Glutamatergic neuron (in vitro differentiated cells): ENCODE measurements at regions not wholly inside any gene's neighbourhood (a gene's known extent, or its start where the extent isn't known, plus 50 kb on each side); places are given as distances from the start of the nearest gene placed in this dataset.

Source experiments
- DNase-seq: peaks from one replicate; pipeline ENCODE4 v3.0.0; 2022
- H3K27ac Mint-ChIP-seq: one replicate; pipeline ENCODE4 v1.8.0; 2020; ENCODE audit warnings: mild to moderate bottlenecking, mixed read lengths, inconsistent platforms; ENCODE audit not compliant: unreplicated experiment
- H3K27me3 Mint-ChIP-seq: one replicate; pipeline ENCODE4 v1.8.0; 2020; ENCODE audit warnings: mild to moderate bottlenecking, moderate library complexity, mixed read lengths, inconsistent platforms; ENCODE audit not compliant: unreplicated experiment
- H3K36me3 Mint-ChIP-seq: one replicate; pipeline ENCODE4 v1.8.0; 2020; ENCODE audit warnings: mild to moderate bottlenecking, mixed read lengths, inconsistent platforms; ENCODE audit not compliant: unreplicated experiment
- H3K4me1 Mint-ChIP-seq: one replicate; pipeline ENCODE4 v1.8.0; 2020; ENCODE audit warnings: mild to moderate bottlenecking, low read depth, mixed read lengths, inconsistent platforms; ENCODE audit not compliant: unreplicated experiment
- H3K4me3 Mint-ChIP-seq: one replicate; pipeline ENCODE4 v1.8.0; 2020; ENCODE audit warnings: mild to moderate bottlenecking, mixed read lengths, inconsistent platforms; ENCODE audit not compliant: unreplicated experiment
- H3K9me3 Mint-ChIP-seq: one replicate; pipeline ENCODE4 v1.8.0; 2020; ENCODE audit warnings: mild to moderate bottlenecking, moderate library complexity, mixed read lengths, inconsistent platforms; ENCODE audit not compliant: unreplicated experiment
- TF ChIP-seq, protein P1 (sequence below): fragments of 200-600 bp; sonication (generic); IDR thresholded peaks from one replicate; pipeline ENCODE4 v1.5.0; 2021; ENCODE audit not compliant: partially characterized antibody, unreplicated experiment

DNA sequence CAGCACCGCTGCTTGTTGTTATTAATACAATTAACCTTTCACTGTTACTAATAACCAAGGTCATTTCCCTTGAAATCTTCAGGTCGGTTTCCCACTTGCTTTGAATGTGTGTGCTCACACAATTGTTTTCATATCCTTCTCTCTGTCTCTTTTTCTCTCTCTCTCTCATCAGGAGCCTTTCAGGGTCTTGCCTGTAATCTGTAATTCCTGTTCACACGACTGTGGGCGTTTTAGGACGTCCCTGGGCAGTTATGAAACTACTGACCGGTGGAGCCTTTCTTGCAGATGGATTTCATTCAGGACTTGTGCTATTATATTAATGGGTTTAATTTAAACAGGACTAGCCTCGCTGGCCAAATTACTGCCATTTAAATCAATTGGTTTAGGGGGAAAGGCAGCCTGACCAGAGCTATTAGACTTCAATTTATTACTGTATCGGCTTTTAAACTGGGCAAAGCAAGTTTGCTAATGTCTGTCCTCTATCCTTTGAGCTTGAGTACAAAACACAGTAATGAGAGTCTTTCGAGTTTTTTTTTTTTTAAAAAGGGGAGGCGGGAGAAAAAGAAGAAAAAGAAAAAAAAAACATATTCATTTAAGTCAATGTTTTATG lies 316.0 kb upstream of the TLE4 start:
- H3K36me3 Mint-ChIP-seq: peaks cover 6% of the 10 kb centered on the region
- H3K27ac Mint-ChIP-seq: no peak overlapping the region
- no peak for DNase-seq
- TF ChIP-seq, protein P1, sequence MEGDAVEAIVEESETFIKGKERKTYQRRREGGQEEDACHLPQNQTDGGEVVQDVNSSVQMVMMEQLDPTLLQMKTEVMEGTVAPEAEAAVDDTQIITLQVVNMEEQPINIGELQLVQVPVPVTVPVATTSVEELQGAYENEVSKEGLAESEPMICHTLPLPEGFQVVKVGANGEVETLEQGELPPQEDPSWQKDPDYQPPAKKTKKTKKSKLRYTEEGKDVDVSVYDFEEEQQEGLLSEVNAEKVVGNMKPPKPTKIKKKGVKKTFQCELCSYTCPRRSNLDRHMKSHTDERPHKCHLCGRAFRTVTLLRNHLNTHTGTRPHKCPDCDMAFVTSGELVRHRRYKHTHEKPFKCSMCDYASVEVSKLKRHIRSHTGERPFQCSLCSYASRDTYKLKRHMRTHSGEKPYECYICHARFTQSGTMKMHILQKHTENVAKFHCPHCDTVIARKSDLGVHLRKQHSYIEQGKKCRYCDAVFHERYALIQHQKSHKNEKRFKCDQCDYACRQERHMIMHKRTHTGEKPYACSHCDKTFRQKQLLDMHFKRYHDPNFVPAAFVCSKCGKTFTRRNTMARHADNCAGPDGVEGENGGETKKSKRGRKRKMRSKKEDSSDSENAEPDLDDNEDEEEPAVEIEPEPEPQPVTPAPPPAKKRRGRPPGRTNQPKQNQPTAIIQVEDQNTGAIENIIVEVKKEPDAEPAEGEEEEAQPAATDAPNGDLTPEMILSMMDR: no peak
- H3K27me3 Mint-ChIP-seq: peaks cover 2% of the 10 kb centered on the region
- peaks cover 4% of the 10 kb centered on the region for H3K4me1 Mint-ChIP-seq
- no peaks in the 10 kb centered on the region for H3K9me3 Mint-ChIP-seq
- H3K4me3 Mint-ChIP-seq: no peak overlapping the region

DNA sequence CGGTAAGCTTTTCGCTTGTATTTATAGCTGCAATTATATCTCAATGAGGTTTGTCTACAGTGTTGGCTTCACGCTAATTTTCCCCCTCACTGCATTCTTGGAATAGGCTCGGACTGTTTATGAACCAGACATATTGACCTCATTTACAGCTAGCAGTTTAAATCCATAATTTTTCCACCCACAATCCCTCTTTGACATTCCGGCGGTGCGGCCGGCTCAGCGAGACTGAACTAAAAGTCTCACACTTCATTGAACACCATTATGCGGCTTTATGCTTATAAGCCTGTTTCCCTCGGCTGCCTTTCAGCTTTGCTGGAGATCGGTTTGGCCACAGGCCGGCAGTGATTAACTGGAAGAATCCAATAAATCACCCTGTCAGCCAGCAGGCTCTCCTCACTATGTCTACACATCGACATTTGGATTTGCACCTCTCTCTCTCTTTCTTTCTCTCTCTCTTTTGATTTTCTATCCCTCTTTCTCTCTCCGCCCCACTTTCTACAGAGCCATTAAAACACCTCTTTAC lies 315.0 kb upstream of the TLE4 start:
- Mint-ChIP-seq H3K9me3 (no peaks in the 10 kb centered on the region), H3K4me1 (peaks cover 4% of the 10 kb centered on the region), H3K36me3 (peaks cover 2% of the 10 kb centered on the region), H3K4me3 (no peak overlapping the region), H3K27ac (no peak overlapping the region), H3K27me3 (peaks cover 2% of the 10 kb centered on the region)
- DNase-seq: peak; percentile 54
- TF ChIP-seq, protein P1: no peak

DNA sequence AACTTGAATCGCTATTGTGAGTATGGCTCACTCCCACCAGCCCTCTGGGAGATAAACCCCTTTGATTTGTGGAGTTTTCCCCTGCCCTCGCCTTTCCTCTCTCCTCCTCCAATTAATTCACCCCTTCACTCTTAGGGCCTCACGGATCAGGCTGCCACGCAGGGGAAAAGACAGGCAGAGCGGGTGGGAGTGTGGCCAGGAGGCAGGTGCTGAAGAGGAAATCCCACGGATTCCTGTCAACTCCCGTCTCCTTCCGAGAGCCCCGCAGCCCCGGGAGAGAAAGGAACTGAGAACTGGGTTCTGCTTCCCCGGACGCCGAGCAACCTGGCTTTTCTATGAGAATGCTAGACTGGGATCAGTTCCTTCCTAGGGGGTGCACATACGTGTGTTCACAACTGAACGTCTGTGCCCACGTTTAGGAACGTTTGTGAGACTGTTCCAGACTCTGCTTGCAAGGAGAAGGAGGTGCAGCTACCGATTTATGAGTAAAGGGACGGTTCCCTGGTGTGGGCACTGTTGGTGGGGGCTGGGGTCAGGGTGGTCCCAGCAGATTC lies 314.5 kb upstream of the TLE4 start:
- TF ChIP-seq, protein P1: no peak
- H3K4me3 Mint-ChIP-seq: no peak overlapping the region
- peak; percentile 40 for DNase-seq
- peaks cover 4% of the 10 kb centered on the region for H3K4me1 Mint-ChIP-seq
- H3K9me3 Mint-ChIP-seq: no peaks in the 10 kb centered on the region
- no peaks in the 10 kb centered on the region for H3K36me3 Mint-ChIP-seq
- no peak overlapping the region for H3K27ac Mint-ChIP-seq
- peaks cover 2% of the 10 kb centered on the region for H3K27me3 Mint-ChIP-seq

DNA sequence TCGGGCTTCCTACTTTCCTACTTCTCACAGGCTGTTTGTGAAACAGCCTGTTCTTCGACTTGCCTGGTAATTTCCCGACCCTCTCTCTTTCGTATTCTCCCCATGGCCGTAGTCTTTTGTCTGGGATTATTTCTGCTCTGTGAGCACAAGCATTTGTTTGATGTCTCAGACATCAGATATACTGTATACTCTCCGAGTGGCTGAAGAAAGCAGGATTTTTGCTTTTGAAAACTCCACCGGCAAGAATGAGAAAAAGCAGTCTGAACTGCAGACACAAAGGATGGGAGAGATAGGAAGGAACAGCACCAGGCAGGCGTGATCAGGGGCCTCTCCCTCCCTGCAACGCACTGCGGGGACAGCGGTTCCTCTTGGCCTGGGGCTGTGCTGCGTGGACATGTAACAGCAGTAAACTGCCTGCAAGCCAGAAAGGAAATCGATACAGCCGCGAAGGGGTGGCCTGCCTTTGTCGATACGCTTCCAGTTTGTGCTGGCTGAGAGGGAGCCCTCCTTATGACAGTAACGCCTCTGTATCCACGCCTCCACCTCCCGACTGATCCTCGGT lies 313.9 kb upstream of the TLE4 start:
- DNase-seq: peak; percentile 46
- Mint-ChIP-seq H3K36me3 (no peaks in the 10 kb centered on the region), H3K4me1 (peaks cover 4% of the 10 kb centered on the region), H3K27ac (no peak overlapping the region), H3K27me3 (peaks cover 2% of the 10 kb centered on the region), H3K4me3 (no peak overlapping the region), H3K9me3 (no peaks in the 10 kb centered on the region)
- TF ChIP-seq, protein P1: no peak

DNA sequence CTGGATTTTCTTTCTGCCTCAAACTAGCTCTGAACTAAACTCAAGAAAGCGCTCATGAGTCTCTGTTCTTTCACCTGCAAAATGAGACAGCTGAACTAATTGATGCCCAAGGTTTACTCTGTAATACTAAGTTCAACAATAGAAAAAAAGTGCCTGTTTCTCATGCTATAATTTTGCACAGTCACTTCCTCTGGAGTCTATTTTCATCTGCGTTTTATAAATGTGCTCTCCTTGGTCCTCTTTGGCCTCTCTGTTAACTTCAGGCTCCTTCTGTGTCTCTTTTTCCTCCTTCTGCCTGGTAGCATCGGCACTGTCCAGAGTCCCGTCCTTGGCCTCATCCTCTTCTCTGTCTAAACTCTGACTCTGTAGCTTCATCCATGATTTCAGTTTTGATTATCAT lies 311.9 kb upstream of the TLE4 start:
- DNase-seq: no peak
- H3K27me3 Mint-ChIP-seq: peaks cover 2% of the 10 kb centered on the region
- TF ChIP-seq, protein P1: no peak
- H3K4me1 Mint-ChIP-seq: peaks cover 10% of the 10 kb centered on the region
- no peak overlapping the region for H3K4me3 Mint-ChIP-seq
- peaks cover 4% of the 10 kb centered on the region for H3K9me3 Mint-ChIP-seq
- no peak overlapping the region for H3K27ac Mint-ChIP-seq
- H3K36me3 Mint-ChIP-seq: no peaks in the 10 kb centered on the region
